Skeletal muscle satellite cell (primary cell): ENCODE measurements at regions not wholly inside any gene's neighbourhood (a gene's known extent, or its start where the extent isn't known, plus 50 kb on each side); places are given as distances from the start of the nearest gene placed in this dataset.
"Not testable (repeated sequence)": the region's sequence is repeated elsewhere in the genome, so short reads cannot be mapped to it uniquely, and the experiment has no call there.

Source experiments
- H3K27me3 ChIP-seq: 2 replicates; pipeline ENCODE4 v1.7.0; 2013; ENCODE audit warnings: low read length; ENCODE audit not compliant: control insufficient read depth, insufficient read depth
- H3K36me3 ChIP-seq: 2 replicates; pipeline ENCODE4 v1.7.0; 2013; ENCODE audit warnings: mild to moderate bottlenecking, control low read depth, low read length; ENCODE audit not compliant: insufficient read depth
- H3K4me1 ChIP-seq: 2 replicates; pipeline ENCODE4 v1.7.0; 2013; ENCODE audit warnings: low read length; ENCODE audit not compliant: control insufficient read depth, insufficient read depth
- H3K4me2 ChIP-seq: 2 replicates; pipeline ENCODE4 v1.7.0; 2013; ENCODE audit warnings: mild to moderate bottlenecking, low read length
- H3K4me3 ChIP-seq: 2 replicates; pipeline ENCODE4 v1.7.0; 2013; ENCODE audit warnings: low read length
- H3K9ac ChIP-seq: 2 replicates; pipeline ENCODE4 v1.7.0; 2013; ENCODE audit warnings: mild to moderate bottlenecking, low read depth, low read length, moderate library complexity
- H3K9me3 ChIP-seq: replicated peaks from 2 replicates; pipeline ENCODE4 v1.7.0; 2013; ENCODE audit warnings: mild to moderate bottlenecking, control low read depth, low read length

DNA sequence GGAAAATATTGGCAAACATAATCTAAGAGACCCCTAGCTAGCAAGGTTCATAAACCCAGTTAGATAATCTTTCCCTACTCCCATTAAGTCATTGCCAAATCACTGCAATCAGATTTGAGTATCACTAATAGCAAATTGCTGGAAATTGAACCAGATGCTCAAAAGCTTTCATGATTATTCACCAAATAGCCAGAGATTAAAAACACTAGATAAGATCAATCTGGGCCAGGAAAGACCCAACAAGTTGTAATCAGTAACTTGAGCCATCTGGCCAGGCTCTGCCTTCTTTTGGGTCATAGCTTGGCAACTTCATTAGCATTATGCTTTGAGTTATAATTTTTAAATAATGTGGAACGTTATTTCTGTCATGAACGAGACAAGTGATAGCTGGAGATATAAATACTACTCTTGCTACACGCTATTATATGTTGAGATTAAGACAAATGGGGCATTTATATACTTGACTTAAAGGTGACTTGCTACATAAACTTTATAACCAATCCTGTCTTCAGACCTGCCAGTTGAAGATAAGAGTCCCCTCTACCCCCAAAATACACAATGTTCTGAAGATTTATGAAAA lies 196.6 kb upstream of the EDNRA start:
- Histone ChIP-seq H3K27me3 (no peaks in the 10 kb centered on the region), H3K4me3 (no peak overlapping the region), H3K36me3 (no peaks in the 10 kb centered on the region), H3K4me2 (no peak overlapping the region), H3K9ac (no peak overlapping the region), H3K4me1 (no peaks in the 10 kb centered on the region), H3K9me3 (no peaks in the 10 kb centered on the region)

DNA sequence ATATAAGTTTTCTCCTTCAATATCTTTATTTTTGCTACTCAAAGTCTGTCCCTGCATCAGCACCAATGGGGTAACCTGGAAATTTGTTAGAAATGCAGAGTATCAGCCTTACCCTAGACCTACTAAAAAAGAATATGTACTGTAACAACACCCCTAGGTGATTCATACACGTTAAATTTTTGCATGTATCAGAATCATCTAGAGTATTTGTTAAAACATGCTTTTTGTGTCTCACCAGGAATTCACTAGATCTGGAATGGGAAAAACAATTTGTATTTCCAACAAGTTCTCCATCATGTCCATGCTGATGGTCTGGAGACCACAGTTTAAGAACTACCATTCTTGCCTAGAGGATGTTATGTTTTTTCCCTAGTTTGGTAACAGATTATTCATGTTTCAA lies 196.0 kb upstream of the EDNRA start:
- Histone ChIP-seq H3K9ac (no peak overlapping the region), H3K4me3 (no peak overlapping the region), H3K36me3 (no peaks in the 10 kb centered on the region), H3K27me3 (no peaks in the 10 kb centered on the region), H3K9me3 (no peaks in the 10 kb centered on the region), H3K4me2 (no peak overlapping the region), H3K4me1 (no peaks in the 10 kb centered on the region)

DNA sequence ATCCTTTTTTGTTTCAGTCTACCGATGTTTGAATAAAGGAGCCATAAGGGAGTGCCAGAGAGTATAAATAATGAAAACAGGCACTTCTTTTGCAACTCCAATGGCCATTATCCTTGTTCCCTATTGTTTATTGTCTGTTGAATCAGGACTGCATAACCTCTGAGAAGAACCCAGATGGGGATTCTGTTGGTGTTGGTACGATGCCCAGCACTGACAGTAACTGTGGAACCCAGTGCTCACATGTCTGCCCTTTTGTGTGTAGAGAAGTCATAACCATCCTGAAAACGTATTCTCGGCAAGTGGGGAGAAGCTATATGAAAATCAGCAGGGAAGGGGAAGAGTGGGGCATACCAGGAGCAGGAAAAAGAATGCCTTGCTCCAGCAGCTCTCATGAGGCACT lies 195.1 kb upstream of the EDNRA start:
- Histone ChIP-seq H3K9ac (no peak overlapping the region), H3K4me1 (no peaks in the 10 kb centered on the region), H3K4me2 (no peak overlapping the region), H3K27me3 (no peaks in the 10 kb centered on the region), H3K4me3 (no peak overlapping the region), H3K36me3 (no peaks in the 10 kb centered on the region), H3K9me3 (no peaks in the 10 kb centered on the region)

- H3K36me3 ChIP-seq: no peaks in the 10 kb centered on the region
- no peaks in the 10 kb centered on the region for H3K27me3 ChIP-seq
- no peak overlapping the region for H3K4me2 ChIP-seq
- no peak overlapping the region for H3K4me3 ChIP-seq
- no peaks in the 10 kb centered on the region for H3K9me3 ChIP-seq
- no peaks in the 10 kb centered on the region for H3K4me1 ChIP-seq
- no peak overlapping the region for H3K9ac ChIP-seq
Observed at GRCh38 chr4:147286846-147287587, 193.9 kb upstream of the EDNRA start.

- Histone ChIP-seq H3K4me2 (no peak overlapping the region), H3K9me3 (no peaks in the 10 kb centered on the region)
Observed at GRCh38 chr4:147287588-147287890, 193.4 kb upstream of the EDNRA start.

DNA sequence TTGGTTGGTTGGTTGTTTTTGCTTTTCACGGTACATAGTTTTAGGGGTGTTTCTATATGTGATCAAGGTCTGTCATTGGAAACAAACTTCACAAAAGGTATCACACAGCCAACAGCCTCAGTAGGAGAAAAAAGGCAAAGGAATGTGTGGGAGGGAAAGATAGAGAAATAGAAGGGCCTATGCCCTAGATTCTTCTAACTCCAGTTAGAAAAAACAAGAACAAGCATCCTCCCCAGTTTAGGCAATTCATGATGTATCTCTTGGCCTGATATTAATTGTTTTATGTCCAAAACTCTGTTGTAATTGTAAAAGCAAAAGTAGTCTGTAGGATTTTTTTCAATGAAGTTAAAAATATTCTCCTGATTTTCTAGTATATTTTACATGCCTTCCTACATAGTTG lies 192.4 kb upstream of the EDNRA start:
- Histone ChIP-seq H3K9me3 (no peaks in the 10 kb centered on the region), H3K9ac (no peak overlapping the region), H3K4me2 (no peak overlapping the region), H3K27me3 (no peaks in the 10 kb centered on the region), H3K36me3 (no peaks in the 10 kb centered on the region), H3K4me3 (no peak overlapping the region), H3K4me1 (no peaks in the 10 kb centered on the region)

More at GRCh38 chr4:147287588-147287890, 193.4 kb upstream of the EDNRA start:
- no peaks in the 10 kb centered on the region for H3K4me1 ChIP-seq
- H3K4me3 ChIP-seq: no peak overlapping the region
- no peak overlapping the region for H3K9ac ChIP-seq
- no peaks in the 10 kb centered on the region for H3K36me3 ChIP-seq
- no peaks in the 10 kb centered on the region for H3K27me3 ChIP-seq

GRCh38 chr4:147289181-147289580 lies 191.7 kb upstream of the EDNRA start:
- Histone ChIP-seq H3K9ac (no peak overlapping the region), H3K4me2 (no peak overlapping the region), H3K27me3 (no peaks in the 10 kb centered on the region), H3K9me3 (no peaks in the 10 kb centered on the region), H3K4me1 (no peaks in the 10 kb centered on the region), H3K4me3 (no peak overlapping the region), H3K36me3 (no peaks in the 10 kb centered on the region)

- not testable (repeated sequence) for H3K27me3 ChIP-seq, H3K4me2 ChIP-seq, H3K4me1 ChIP-seq, H3K4me3 ChIP-seq, H3K36me3 ChIP-seq, H3K9ac ChIP-seq, H3K9me3 ChIP-seq
Observed at GRCh38 chr4:147292604-147293313, 188.1 kb upstream of the EDNRA start.

- H3K9me3 ChIP-seq, H3K4me1 ChIP-seq, H3K4me2 ChIP-seq, H3K9ac ChIP-seq, H3K4me3 ChIP-seq, H3K36me3 ChIP-seq, H3K27me3 ChIP-seq: not testable (repeated sequence)
Observed at GRCh38 chr4:147293314-147293677, 187.6 kb upstream of the EDNRA start.

DNA sequence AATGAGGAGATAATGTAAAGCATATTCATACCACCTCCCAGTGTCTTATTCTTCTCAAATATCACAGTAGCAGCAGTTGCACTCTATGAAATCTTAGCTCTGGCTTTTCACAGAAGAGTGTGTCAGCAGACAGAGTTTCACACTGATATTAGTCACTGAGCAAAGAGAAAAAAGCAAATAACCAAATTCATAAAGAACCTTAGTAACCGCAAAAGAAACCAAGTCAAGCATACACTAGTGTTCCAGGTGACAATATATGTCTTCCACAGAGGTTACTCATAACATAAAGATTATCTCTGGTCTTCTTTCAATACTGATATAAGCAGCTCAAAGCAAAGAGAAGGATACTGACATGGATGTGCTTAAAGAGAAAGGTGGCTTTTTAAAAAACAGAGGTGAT lies 181.7 kb upstream of the EDNRA start:
- Histone ChIP-seq H3K27me3 (no peaks in the 10 kb centered on the region), H3K4me2 (no peak overlapping the region), H3K9ac (no peak overlapping the region), H3K4me3 (no peak overlapping the region), H3K36me3 (no peaks in the 10 kb centered on the region), H3K9me3 (no peaks in the 10 kb centered on the region), H3K4me1 (no peaks in the 10 kb centered on the region)

DNA sequence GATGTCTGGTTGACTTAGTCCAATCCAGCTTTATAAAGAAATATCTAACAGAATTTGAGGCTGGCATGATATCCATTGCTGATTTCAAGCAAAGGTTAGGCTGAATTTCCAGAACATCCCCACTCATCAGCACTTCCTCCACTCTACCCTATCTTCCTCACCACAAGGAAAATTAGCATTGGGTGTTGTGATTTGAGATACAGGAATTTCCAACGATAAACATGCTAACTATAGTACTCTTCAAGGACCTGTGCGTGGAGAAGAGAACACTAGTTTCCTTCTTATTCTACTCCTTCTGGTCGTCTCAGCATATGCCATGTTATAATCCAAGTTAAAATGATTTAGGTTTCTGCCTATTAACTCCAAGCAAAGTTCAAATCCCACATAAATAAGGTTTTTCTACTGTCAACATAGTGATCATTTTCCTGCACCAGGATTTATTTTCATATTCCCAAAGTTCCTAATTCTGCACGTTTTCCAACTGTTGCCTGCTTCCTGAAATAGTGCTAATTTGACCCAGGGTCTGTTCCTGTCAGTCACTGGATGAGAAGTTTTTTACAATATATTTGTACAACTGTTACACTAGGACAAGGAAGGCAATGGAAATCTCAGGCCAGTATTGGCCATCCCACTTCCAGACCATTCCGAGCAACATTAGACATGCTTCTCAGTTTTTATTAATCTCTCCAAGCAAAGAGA lies 177.6 kb upstream of the EDNRA start:
- H3K4me3 ChIP-seq: no peak overlapping the region
- H3K4me1 ChIP-seq: no peaks in the 10 kb centered on the region
- H3K9ac ChIP-seq: no peak overlapping the region
- no peaks in the 10 kb centered on the region for H3K36me3 ChIP-seq
- H3K4me2 ChIP-seq: no peak overlapping the region
- no peaks in the 10 kb centered on the region for H3K27me3 ChIP-seq
- H3K9me3 ChIP-seq: no peaks in the 10 kb centered on the region
